Psoas muscle (tissue), 7 donors: ENCODE measurements at regions not wholly inside any gene's neighbourhood (a gene's known extent, or its start where the extent isn't known, plus 50 kb on each side); places are given as distances from the start of the nearest gene placed in this dataset.
A peak's percentile ranks its signal among the peaks of the same experiment; 100 is the strongest.

Source experiments
- ATAC-seq, 4 donors: fragments of 200-7000 bp; cut with Tn5 transposase; one replicate each; pipeline ENCODE4 v1.9.1; 2020; ENCODE audit warnings: moderate library complexity in 3 of 4, mild to moderate bottlenecking in 2 of 4
- DNase-seq, 2 donors: peaks; one replicate each; pipeline ENCODE4 v3.0.0-alpha.2; 2020
- H3K27ac ChIP-seq: fragments of 200-600 bp; one replicate; pipeline ENCODE4 v1.8.0; 2022
- H3K27me3 ChIP-seq, 3 donors: fragments of 200-600 bp in 1 of 3; one replicate each; pipeline versions ENCODE4 v1.6.1 to v1.8.0; 2013 to 2022; ENCODE audit warnings: low read length in 2 of 3, mild to moderate bottlenecking in 2 of 3, moderate library complexity in 1 of 3; ENCODE audit not compliant: insufficient read depth in 3 of 3
- H3K36me3 ChIP-seq, 2 donors: fragments of 200-600 bp in 1 of 2; one replicate each; pipeline versions ENCODE4 v1.6.1 to v1.8.0; 2013 to 2022; ENCODE audit warnings: low read depth in 1 of 2, mild to moderate bottlenecking in 1 of 2, moderate library complexity in 1 of 2; ENCODE audit not compliant: insufficient read depth in 1 of 2
- H3K4me1 ChIP-seq: fragments of 200-600 bp; one replicate; pipeline ENCODE4 v1.8.0; 2022
- H3K4me3 ChIP-seq: fragments of 200-600 bp; one replicate; pipeline ENCODE4 v1.8.0; 2022; ENCODE audit warnings: mild to moderate bottlenecking
- H3K9me3 ChIP-seq: fragments of 200-600 bp; one replicate; pipeline ENCODE4 v1.8.0; 2022
- WGBS, 3 donors: extraction: QIAGEN DNeasy Blood & Tissue Kit; methylation state at CpG; one replicate each; pipeline versions ENCODE4 v1.1.6 to v1.1.7; 2013; 5-methylcytosine and 5-hydroxymethylcytosine counted together
- intact Hi-C, 2 donors: fragments of 100-400 bp; cut with DNase I; formaldehyde crosslinking; loops; one replicate each; pipeline versions ENCODE4 v1.11.0 to v1.14.2; 2022
- TF ChIP-seq, protein P1 (sequence below): fragments of 200-600 bp; IDR thresholded peaks from one replicate; pipeline ENCODE4 v1.8.0; 2022; ENCODE audit warnings: antibody characterized with exemption
- donor health status: healthy with polysubstance abuse.
- donor health status: DM: no; HTN: no; CAD: no; lungs with moderate emphysema.
- donor health status: Bipolar disorder and iron deficiency.
- donor health status: healthy.
- donor health status: DM: yes; HTN: yes; CAD: no.
- donor health status: DM: no; HTN: no; CAD: no.
- donor health status: DM: yes; HTN: yes; CAD: no.

DNA sequence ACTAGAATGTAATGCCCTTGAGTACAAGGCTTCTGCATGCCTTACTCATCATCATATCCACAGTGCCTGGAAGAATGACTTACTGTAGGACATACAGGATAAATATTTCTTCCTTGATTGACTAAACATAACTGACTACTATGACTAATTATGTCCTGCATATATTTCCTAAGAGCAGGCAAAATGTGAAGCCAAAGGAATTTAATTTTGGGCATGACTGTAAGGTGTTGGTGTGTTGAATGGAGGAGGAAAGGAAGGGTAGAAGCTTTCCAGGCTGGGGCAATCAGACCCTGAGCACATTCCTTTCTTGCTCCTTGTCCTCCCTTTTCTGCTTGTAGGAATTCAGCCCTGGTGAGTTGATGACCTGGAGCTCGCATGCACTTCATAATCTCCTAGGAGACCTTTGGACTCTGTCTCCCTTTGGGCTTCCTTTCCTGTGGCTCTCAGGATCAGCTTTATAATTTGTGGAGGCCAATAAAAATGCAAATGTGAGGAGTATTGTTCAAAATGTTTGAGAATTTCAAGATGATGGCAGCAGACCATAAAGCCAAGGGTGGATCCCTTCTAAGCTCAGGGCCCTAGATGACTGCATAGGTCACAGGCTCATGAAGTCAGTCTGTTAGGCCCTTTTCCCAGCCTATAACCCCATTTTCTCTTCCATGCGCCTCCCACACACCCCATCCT, 174.0 kb downstream of the HMHB1 start:
- TF ChIP-seq, protein P1, sequence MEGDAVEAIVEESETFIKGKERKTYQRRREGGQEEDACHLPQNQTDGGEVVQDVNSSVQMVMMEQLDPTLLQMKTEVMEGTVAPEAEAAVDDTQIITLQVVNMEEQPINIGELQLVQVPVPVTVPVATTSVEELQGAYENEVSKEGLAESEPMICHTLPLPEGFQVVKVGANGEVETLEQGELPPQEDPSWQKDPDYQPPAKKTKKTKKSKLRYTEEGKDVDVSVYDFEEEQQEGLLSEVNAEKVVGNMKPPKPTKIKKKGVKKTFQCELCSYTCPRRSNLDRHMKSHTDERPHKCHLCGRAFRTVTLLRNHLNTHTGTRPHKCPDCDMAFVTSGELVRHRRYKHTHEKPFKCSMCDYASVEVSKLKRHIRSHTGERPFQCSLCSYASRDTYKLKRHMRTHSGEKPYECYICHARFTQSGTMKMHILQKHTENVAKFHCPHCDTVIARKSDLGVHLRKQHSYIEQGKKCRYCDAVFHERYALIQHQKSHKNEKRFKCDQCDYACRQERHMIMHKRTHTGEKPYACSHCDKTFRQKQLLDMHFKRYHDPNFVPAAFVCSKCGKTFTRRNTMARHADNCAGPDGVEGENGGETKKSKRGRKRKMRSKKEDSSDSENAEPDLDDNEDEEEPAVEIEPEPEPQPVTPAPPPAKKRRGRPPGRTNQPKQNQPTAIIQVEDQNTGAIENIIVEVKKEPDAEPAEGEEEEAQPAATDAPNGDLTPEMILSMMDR = no peak
- ATAC-seq (peak in 1 of 4 donors; percentile 25), DNase-seq (no peak)
- Histone ChIP-seq H3K4me1 (no peaks in the 10 kb centered on the region), H3K9me3 (no peaks in the 10 kb centered on the region), H3K4me3 (no peak overlapping the region), H3K27me3 (peaks cover 0 to 5% (median 0%) of the 10 kb centered on the region in 3 donors), H3K36me3 (no peaks in the 10 kb centered on the region), H3K27ac (no peak overlapping the region)
- WGBS, 3 donors = 87 to 91% (median 89%) methylated on average over 2 of the region's 2 CpGs
- intact Hi-C loops = no loop called here

DNA sequence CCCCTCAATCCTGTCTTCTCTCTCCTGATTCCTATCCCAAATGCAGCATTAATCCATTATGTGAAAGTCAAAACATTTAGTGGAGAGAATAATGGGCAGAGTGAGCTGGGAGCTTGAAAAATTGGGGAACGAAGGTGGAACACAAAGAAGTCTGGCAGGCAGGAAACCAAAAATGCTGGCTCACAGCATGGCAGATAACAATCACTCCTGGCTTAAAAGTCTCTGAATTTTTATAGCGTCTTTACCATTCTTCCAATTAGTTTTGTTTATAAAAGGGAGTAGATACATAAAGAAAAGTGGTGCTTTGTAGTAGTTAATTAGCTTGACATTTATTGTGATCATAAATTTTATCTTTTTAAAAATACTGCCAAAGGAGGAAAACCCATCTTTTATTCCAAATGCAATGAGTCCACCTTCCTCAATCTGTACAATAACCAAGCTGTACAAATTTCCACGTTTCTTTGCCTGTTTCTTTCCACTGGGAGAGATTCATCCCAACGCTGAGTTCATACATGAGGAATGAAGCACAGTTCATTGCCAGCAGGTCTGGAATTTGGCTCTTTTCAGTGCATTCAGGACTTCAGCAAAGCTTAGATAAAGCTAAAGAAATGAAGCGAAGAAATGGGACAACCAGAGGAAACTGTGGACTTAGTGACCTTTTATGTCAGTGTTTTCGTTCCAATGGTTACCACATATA, 174.7 kb downstream of the HMHB1 start:
- no peak overlapping the region for H3K27ac ChIP-seq
- WGBS, 3 donors = 34 to 54% (median 44%) methylated on average over 6 of the region's 6 CpGs
- intact Hi-C loops = no loop called here
- TF ChIP-seq, protein P1 = no peak
- no peaks in the 10 kb centered on the region for H3K4me1 ChIP-seq
- ATAC-seq (no peak), DNase-seq (no peak)
- H3K36me3 ChIP-seq = no peaks in the 10 kb centered on the region
- H3K4me3 ChIP-seq = no peak overlapping the region
- no peaks in the 10 kb centered on the region for H3K9me3 ChIP-seq
- peaks cover 0 to 5% (median 0%) of the 10 kb centered on the region in 3 donors for H3K27me3 ChIP-seq

DNA sequence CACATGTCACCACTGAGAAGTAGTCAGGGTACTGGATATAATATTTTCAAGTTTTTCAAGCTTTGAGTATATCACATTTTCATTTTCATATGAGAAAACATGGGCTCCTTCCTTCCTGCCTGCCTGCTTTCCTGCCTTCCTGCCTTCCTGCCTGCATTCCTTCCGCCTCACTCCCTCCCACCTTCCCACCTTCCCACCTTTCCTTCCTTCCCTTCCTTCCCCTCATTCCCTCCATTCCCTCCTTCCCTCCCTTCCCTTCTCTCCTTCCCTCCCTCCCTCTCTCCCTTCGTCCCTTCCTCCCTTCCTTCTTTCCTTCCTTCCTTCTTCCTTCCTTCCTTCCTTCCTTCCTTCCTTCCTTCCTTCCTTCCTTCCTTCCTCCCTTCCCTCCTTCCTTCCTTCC, 175.3 kb downstream of the HMHB1 start:
- no peak overlapping the region for H3K27ac ChIP-seq

DNA sequence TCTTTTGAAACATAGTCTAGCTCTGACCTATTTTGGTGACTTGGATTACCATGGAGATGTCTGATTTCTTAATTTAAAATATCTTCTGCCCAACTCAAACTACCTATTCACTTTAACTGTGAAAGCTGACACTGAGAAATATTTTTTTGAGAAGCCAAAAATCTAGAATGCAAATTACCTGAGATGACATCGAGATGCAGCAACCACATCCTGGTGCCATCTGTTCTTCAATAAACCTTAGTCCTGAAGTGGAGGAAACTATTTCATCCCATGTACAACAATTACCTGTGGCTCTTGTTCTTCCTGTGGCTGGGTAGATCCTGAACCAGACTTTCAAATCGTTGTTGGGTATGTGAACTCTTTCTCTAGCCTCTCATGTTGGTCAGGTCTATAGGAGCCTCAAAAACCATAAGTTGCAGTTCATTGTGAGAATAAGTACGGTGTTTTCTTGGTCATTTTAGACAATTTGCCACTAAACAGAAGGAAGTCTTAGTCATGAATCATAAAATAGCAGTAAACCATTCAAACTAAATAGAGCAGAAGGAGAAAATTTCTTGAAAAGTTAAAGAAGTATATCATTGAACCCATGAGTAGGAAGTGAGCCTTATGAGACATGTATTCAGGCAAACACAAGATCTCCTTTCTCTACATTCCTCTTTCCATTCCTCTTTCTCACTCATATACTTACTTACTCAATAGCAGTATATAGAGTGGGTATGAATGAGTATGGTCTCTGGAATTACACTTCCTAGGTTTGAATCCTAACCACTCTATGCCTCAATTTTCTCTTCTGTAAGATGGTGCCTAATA, 176.0 kb downstream of the HMHB1 start:
- Histone ChIP-seq H3K36me3 (no peaks in the 10 kb centered on the region), H3K27ac (no peak overlapping the region), H3K27me3 (peaks cover 0 to 5% (median 0%) of the 10 kb centered on the region in 3 donors), H3K4me1 (no peaks in the 10 kb centered on the region), H3K9me3 (no peaks in the 10 kb centered on the region), H3K4me3 (no peak overlapping the region)
- WGBS, 3 donors = 74 to 93% (median 86%) methylated on average over 3 of the region's 3 CpGs
- TF ChIP-seq, protein P1 = no peak
- intact Hi-C loops = no loop called here
- DNase-seq (no peak), ATAC-seq (no peak)

More for the DNA sequence above, 175.3 kb downstream of the HMHB1 start:
- no peaks in the 10 kb centered on the region for H3K4me1 ChIP-seq
- no peak overlapping the region for H3K4me3 ChIP-seq
- WGBS, 3 donors = 70 to 90% (median 90%) methylated on average over 1 to 2 of the region's 2 CpGs
- no peaks in the 10 kb centered on the region for H3K9me3 ChIP-seq
- intact Hi-C loops = no loop called here
- TF ChIP-seq, protein P1 = no peak
- peaks cover 0 to 5% (median 0%) of the 10 kb centered on the region in 3 donors for H3K27me3 ChIP-seq
- no peaks in the 10 kb centered on the region for H3K36me3 ChIP-seq
- ATAC-seq (no peak), DNase-seq (no peak)
